ENCODE measurements at regions not wholly inside any gene's neighbourhood (a gene's known extent, or its start where the extent isn't known, plus 50 kb on each side); places are given as distances from the start of the nearest gene placed in this dataset.

DNA sequence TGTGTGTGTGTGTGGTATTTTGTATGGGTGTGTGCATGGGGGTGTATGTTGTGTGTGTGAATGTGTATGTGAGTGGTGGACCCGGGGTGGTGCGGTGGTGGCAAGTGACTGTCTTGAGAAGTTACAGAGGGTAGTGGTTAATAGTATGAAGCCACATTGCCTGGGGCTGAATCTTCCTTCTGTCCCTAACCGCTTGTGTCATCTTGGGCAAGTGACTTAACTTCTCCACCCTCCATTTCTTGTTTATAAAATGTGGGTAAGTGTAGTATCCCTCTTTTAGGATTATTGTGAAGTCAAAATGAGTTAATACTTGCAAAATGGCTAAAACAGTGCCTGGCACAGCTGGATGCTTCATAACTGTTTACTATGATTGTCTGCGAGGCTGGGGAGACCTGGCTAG is 63.5 kb downstream of the MYCN start:
- no peak for DNase-seq
- POLR2A ChIA-PET = no interaction called here
- Histone ChIP-seq H3K79me2 (ENCODE audit: insufficient read depth) (no peaks in the 10 kb centered on the region), H3K4me2 (no peak overlapping the region), H2AFZ (ENCODE audit: low read depth) (no peak overlapping the region), H3K9me3 (no peaks in the 10 kb centered on the region; the same call in 1 of the 2 replicates), H3K4me1 (ENCODE audit: control insufficient read depth in 1 of 2, insufficient read depth in 2 of 2, low read depth in 1 of 2, low read length in 1 of 2) (no peaks in the 10 kb centered on the region), H3K27me3 (ENCODE audit: insufficient read depth) (no peaks in the 10 kb centered on the region), H3K9me2 (no peaks in the 10 kb centered on the region), H3K27ac (ENCODE audit: low read depth in 2 of 2, low read length in 1 of 2) (no peak overlapping the region), H3K4me3 (ENCODE audit: low read depth in 2 of 2, low read length in 1 of 2) (no peak overlapping the region), H4K20me1 (ENCODE audit: insufficient read depth) (no peaks in the 10 kb centered on the region), H3F3A (replicated peaks; ENCODE audit: insufficient read depth) (no peaks in the 10 kb centered on the region), H3K36me3 (replicated peaks in 1 of 2; ENCODE audit: control insufficient read depth in 1 of 2, insufficient read depth in 2 of 2, low read length in 1 of 2) (no peaks in the 10 kb centered on the region), H3K9ac (no peak overlapping the region)
- WGBS (ENCODE audit: low lambda C conversion rate) = 38% methylated on average over 4 of the region's 4 CpGs
- TF ChIP-seq FOXM1 (IDR thresholded peaks at IDR 0.05; ENCODE audit: low read depth) (no peak), TCF12 (IDR thresholded peaks at IDR 0.05) (no peak), RXRA (IDR thresholded peaks at IDR 0.05; ENCODE audit: borderline replicate concordance, low read depth) (no peak)
- TF ChIP-seq, protein P1, sequence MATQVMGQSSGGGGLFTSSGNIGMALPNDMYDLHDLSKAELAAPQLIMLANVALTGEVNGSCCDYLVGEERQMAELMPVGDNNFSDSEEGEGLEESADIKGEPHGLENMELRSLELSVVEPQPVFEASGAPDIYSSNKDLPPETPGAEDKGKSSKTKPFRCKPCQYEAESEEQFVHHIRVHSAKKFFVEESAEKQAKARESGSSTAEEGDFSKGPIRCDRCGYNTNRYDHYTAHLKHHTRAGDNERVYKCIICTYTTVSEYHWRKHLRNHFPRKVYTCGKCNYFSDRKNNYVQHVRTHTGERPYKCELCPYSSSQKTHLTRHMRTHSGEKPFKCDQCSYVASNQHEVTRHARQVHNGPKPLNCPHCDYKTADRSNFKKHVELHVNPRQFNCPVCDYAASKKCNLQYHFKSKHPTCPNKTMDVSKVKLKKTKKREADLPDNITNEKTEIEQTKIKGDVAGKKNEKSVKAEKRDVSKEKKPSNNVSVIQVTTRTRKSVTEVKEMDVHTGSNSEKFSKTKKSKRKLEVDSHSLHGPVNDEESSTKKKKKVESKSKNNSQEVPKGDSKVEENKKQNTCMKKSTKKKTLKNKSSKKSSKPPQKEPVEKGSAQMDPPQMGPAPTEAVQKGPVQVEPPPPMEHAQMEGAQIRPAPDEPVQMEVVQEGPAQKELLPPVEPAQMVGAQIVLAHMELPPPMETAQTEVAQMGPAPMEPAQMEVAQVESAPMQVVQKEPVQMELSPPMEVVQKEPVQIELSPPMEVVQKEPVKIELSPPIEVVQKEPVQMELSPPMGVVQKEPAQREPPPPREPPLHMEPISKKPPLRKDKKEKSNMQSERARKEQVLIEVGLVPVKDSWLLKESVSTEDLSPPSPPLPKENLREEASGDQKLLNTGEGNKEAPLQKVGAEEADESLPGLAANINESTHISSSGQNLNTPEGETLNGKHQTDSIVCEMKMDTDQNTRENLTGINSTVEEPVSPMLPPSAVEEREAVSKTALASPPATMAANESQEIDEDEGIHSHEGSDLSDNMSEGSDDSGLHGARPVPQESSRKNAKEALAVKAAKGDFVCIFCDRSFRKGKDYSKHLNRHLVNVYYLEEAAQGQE (IDR thresholded peaks at IDR 0.05; ENCODE audit: low read depth, low read length) = no peak
- CTCF ChIA-PET = no interaction called here

- no peaks in the 10 kb centered on the region for H3K36me3 ChIP-seq (replicated peaks in 1 of 2; ENCODE audit: control insufficient read depth in 1 of 2, insufficient read depth in 2 of 2, low read length in 1 of 2)
- H3K4me2 ChIP-seq = no peak overlapping the region
- H3K27me3 ChIP-seq (ENCODE audit: insufficient read depth) = no peaks in the 10 kb centered on the region
- H2AFZ ChIP-seq (ENCODE audit: low read depth) = no peak overlapping the region
- DNase-seq = no peak
- no peaks in the 10 kb centered on the region; the same call in 1 of the 2 replicates for H3K9me3 ChIP-seq
- H3K9me2 ChIP-seq = no peaks in the 10 kb centered on the region
- ChIA-PET POLR2A (no interaction called here), CTCF (interaction anchor here (0.9 kb wide), 1 partner anchor 215 kb away, joined by 3 read pairs; no protein-coding TSS in a partner anchor)
- 40% methylated on average over 12 of the region's 12 CpGs for WGBS (ENCODE audit: low lambda C conversion rate)
- H3K27ac ChIP-seq (ENCODE audit: low read depth in 2 of 2, low read length in 1 of 2) = no peak overlapping the region
- no peak overlapping the region for H3K9ac ChIP-seq
- no peak overlapping the region for H3K4me3 ChIP-seq (ENCODE audit: low read depth in 2 of 2, low read length in 1 of 2)
- no peaks in the 10 kb centered on the region for H4K20me1 ChIP-seq (ENCODE audit: insufficient read depth)
- H3F3A ChIP-seq (replicated peaks; ENCODE audit: insufficient read depth) = no peaks in the 10 kb centered on the region
- TF ChIP-seq, protein P2, sequence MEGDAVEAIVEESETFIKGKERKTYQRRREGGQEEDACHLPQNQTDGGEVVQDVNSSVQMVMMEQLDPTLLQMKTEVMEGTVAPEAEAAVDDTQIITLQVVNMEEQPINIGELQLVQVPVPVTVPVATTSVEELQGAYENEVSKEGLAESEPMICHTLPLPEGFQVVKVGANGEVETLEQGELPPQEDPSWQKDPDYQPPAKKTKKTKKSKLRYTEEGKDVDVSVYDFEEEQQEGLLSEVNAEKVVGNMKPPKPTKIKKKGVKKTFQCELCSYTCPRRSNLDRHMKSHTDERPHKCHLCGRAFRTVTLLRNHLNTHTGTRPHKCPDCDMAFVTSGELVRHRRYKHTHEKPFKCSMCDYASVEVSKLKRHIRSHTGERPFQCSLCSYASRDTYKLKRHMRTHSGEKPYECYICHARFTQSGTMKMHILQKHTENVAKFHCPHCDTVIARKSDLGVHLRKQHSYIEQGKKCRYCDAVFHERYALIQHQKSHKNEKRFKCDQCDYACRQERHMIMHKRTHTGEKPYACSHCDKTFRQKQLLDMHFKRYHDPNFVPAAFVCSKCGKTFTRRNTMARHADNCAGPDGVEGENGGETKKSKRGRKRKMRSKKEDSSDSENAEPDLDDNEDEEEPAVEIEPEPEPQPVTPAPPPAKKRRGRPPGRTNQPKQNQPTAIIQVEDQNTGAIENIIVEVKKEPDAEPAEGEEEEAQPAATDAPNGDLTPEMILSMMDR (IDR thresholded peaks at IDR 0.05) = no peak
- no peak for TF ChIP-seq FOXJ3 (CRISPR knock-in tag; IDR thresholded peaks at IDR 0.05)
- no peak for TF ChIP-seq MEF2A (IDR thresholded peaks at IDR 0.05; ENCODE audit: borderline replicate concordance, low read depth)
- TF ChIP-seq FOSL2 (IDR thresholded peaks at IDR 0.05; ENCODE audit: borderline replicate concordance, low read depth) = no peak
- TF ChIP-seq RAD21 (IDR thresholded peaks at IDR 0.05; ENCODE audit: low read length) = no peak
- no peak for TF ChIP-seq RCOR1 (IDR thresholded peaks at IDR 0.05; ENCODE audit: low read length)
- TF ChIP-seq, protein P3, sequence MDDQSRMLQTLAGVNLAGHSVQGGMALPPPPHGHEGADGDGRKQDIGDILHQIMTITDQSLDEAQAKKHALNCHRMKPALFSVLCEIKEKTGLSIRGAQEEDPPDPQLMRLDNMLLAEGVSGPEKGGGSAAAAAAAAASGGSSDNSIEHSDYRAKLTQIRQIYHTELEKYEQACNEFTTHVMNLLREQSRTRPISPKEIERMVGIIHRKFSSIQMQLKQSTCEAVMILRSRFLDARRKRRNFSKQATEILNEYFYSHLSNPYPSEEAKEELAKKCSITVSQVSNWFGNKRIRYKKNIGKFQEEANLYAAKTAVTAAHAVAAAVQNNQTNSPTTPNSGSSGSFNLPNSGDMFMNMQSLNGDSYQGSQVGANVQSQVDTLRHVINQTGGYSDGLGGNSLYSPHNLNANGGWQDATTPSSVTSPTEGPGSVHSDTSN (IDR thresholded peaks at IDR 0.05) = no peak
- no peak for TF ChIP-seq POLR2AphosphoS5 (IDR thresholded peaks at IDR 0.05; ENCODE audit: low read depth, low read length)
- TF ChIP-seq USF2 (IDR thresholded peaks at IDR 0.05; ENCODE audit: borderline replicate concordance, low read depth, low read length) = no peak
- no peak for TF ChIP-seq MXI1 (IDR thresholded peaks at IDR 0.05; ENCODE audit: low read depth, low read length)
- TF ChIP-seq, protein P4, sequence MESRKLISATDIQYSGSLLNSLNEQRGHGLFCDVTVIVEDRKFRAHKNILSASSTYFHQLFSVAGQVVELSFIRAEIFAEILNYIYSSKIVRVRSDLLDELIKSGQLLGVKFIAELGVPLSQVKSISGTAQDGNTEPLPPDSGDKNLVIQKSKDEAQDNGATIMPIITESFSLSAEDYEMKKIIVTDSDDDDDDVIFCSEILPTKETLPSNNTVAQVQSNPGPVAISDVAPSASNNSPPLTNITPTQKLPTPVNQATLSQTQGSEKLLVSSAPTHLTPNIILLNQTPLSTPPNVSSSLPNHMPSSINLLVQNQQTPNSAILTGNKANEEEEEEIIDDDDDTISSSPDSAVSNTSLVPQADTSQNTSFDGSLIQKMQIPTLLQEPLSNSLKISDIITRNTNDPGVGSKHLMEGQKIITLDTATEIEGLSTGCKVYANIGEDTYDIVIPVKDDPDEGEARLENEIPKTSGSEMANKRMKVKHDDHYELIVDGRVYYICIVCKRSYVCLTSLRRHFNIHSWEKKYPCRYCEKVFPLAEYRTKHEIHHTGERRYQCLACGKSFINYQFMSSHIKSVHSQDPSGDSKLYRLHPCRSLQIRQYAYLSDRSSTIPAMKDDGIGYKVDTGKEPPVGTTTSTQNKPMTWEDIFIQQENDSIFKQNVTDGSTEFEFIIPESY (IDR thresholded peaks at IDR 0.05; ENCODE audit: borderline replicate concordance, low read depth) = no peak
- no peak for TF ChIP-seq SMC3 (IDR thresholded peaks at IDR 0.05; ENCODE audit: low read depth, low read length)
- no peak for TF ChIP-seq FOXM1 (IDR thresholded peaks at IDR 0.05; ENCODE audit: low read depth)
- TF ChIP-seq NRF1 (IDR thresholded peaks at IDR 0.05; ENCODE audit: low read depth, low read length) = no peak
- H3K4me1 ChIP-seq (ENCODE audit: control insufficient read depth in 1 of 2, insufficient read depth in 2 of 2, low read depth in 1 of 2, low read length in 1 of 2) = no peaks in the 10 kb centered on the region
- no peaks in the 10 kb centered on the region for H3K79me2 ChIP-seq (ENCODE audit: insufficient read depth)
Observed at GRCh38 chr2:16003152-16003551, 62.8 kb downstream of the MYCN start.
